GM19467 (cell line): ENCODE measurements at regions not wholly inside any gene's neighbourhood (a gene's known extent, or its start where the extent isn't known, plus 50 kb on each side); places are given as distances from the start of the nearest gene placed in this dataset.
"Not testable (repeated sequence)": the region's sequence is repeated elsewhere in the genome, so short reads cannot be mapped to it uniquely, and the experiment has no call there.

ENCODE experiments used
- ATAC-seq: cut with Tn5 transposase; IDR thresholded peaks from one replicate; pipeline ENCODE4 v1.9.1; 2021; ENCODE audit warnings: mild to moderate bottlenecking, moderate library complexity; ENCODE audit not compliant: unreplicated experiment

GRCh38 chr3:150135287-150135721 is 164.6 kb upstream of the PFN2 start:
- ATAC-seq, result no peak

DNA sequence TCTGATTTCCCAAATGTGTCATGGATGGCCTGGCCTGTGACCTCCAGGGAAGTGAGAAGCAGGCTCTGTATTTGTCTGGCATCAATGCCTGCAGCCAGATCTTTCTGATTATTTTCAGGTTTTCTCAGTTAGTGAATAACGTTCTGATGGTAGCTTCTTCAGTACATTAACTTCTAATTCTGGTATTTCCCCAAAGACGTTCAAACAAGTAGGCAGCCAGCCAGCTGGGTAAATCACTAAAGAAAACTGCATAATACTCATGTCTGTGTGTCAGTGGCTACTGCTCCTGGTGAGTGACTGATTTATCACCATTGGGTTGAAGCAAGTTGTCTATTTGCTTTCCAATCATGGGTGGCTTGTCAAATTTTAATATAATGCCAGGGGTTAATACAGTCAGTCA is 162.6 kb upstream of the PFN2 start:
- no peak for ATAC-seq

DNA sequence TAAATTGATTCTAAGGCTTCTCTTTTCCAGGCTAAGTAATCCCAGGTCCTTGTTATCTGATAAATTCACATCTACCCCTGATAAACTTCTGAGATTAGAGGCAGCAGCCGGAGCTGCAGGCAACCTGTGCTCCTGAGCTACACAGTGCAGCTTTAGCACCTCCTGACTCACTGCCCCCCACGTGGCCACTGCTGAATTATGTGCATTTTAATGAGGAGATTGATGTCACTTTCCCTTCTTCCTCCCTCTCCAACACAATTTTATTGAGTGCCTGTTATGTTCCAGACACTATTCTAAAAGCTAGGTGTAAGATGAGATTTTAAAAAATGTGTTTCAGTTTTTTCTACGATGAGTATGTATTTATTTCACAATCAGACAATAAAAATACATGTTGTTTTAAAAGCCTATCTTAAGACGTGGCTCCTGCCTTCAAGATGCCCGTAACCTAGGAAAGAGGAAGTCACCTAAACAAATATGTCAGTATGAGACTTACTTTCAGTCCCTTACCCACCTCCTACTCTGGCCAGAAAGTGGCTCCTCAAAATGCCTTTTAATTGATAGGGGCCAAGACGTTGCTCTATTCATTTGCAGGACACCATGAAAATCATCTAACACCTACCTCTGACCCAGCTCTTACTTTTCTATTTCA is 161.5 kb upstream of the PFN2 start:
- ATAC-seq, result no peak

GRCh38 chr3:150131663-150132062 is 161.0 kb upstream of the PFN2 start:
- ATAC-seq, result no peak

DNA sequence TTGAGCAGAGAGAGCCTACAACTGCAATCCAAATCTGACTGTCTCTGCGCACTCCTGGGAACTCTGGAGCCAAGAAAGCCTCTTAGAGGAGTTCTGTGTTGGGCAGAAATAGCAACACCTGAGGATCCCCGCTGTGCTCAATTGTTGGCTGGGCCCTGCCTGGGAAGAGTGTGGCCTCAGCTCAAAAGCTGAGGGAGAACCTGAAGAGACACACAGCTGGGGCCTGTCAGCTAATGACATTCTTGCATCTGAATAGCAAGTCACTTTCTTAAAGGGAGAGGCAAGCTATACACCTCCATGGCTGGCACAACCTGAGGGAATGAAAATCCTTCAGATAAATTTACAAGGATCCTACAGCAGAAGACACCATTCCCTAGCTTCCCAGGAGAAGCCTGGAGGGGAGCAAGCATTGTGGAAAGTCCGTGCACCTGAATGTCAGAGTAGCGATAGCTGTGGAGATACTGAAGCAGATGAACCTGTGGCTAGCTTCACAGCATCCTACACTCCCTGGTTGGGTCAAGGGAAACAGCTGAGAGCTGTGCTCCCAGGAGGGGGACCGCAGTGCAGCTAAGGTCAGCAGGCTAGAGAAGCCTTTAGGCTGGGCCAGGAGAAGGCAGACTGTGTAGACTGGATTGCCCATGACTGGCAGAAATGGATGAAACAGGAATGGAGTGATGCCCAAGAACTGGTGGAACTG is 159.9 kb upstream of the PFN2 start:
- no peak for ATAC-seq

GRCh38 chr3:150129166-150129565 is 158.5 kb upstream of the PFN2 start:
- ATAC-seq, result no peak

DNA sequence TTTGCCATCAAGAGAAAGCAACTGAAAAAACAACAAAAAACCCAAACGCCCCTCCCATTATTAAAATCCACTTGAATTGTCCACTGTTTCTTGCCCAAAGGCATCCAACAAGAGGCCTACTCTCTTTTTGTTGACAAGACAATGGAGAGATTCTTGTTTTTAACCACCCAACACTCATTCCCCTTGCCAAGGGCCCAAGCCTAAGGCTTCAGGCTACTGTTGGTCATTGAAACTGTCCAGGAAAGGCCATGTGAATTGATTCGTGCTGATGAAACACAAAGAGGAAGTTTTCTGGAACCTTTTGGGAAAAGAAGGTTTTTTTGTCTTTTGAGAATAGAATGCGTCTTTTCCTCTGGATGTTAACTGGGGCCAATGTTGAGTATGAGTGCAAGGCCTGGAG is 157.4 kb upstream of the PFN2 start:
- no peak for ATAC-seq

DNA sequence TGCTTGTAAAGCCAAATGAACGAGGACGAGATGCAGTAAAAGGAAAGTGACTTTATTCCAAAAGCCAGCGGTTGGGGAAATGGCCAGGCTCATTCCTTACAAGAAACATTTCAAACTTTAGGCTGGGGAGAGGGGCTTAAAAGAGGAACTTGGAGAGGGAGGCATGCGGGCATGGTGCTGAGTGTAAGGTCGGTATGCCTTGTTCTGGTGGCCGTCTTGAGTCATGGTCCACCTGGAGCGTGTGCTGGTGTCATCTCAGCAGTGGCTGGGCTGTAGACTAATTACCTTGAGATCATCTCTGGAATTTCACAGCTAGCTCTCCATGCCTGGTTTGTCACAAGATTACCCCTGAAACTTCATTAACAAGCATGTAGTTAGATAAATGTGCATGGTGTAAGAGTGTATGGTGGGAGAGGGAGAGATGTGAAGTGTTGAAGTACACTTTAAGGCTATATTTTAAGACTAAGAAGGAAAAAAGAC is 156.4 kb upstream of the PFN2 start:
- ATAC-seq, result no peak

GRCh38 chr3:150124142-150124541 is 153.4 kb upstream of the PFN2 start:
- no peak for ATAC-seq

DNA sequence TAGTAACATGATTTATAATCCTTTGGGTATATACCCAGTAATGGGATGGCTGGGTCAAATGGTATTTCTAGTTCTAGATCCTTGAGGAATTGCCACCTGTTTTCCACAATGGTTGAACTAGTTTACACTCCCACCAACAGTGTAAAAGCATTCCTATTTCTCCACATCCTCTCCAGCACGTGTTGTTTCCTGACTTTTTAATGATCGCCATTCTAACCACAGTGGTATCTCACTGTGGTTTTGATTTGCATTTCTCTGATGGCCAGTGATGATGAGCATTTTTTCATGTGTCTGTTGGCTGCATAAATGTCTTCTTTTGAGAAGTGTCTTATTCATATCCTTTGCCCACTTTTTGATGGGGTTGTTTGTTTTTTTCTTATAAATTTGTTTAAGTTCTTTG is 152.6 kb upstream of the PFN2 start:
- ATAC-seq, result not testable (repeated sequence)

DNA sequence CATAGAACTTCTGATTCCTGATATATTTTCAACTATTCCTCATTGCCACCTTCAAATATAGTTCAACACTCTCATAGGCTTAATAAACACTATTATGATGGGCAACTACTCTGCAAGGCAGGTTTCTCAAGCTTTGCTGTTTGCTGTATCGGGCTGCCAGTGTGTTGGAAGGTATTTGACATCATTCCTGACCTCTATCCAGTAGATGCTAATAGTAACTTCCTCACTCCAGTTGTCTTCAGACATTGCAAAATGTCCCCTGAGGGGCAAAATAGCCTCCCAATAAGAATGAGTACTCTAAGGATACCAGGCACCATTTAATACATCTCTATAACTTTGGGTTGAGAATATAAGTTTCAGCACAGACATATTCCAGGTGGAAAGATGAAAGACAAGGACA is 147.5 kb upstream of the PFN2 start:
- no peak for ATAC-seq

- ATAC-seq, result no peak
Observed at GRCh38 chr3:150117076-150117475, 146.4 kb upstream of the PFN2 start.

- ATAC-seq, result no peak
Observed at GRCh38 chr3:150116196-150116595, 145.5 kb upstream of the PFN2 start.

GRCh38 chr3:150114873-150115540 is 144.3 kb upstream of the PFN2 start:
- peak; percentile 75 for ATAC-seq

DNA sequence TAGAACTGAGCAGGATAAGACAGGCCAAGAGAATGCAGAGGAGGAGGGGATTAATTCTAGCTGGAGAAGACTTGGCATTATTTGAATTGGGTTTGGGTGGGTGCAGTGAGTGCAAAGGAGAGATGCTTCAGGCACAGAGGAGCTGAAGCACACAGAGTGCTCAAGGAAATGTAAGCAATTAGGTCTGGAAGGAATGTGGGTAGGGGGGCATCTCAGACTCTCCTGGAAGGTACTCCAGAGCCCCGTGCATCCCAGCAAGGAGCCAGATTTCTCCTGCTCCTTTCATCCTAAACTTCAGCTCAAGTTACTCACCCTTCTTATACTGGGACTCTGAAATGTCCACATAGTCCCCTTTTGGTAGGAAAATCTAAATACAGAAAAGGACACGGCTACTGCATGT is 143.6 kb upstream of the PFN2 start:
- ATAC-seq, result no peak

- ATAC-seq, result no peak
Observed at GRCh38 chr3:150110097-150110496, 139.4 kb upstream of the PFN2 start.

- ATAC-seq, result no peak
Observed at GRCh38 chr3:150107429-150108175, 136.9 kb upstream of the PFN2 start.

GRCh38 chr3:150106740-150107428 is 136.2 kb upstream of the PFN2 start:
- no peak for ATAC-seq

DNA sequence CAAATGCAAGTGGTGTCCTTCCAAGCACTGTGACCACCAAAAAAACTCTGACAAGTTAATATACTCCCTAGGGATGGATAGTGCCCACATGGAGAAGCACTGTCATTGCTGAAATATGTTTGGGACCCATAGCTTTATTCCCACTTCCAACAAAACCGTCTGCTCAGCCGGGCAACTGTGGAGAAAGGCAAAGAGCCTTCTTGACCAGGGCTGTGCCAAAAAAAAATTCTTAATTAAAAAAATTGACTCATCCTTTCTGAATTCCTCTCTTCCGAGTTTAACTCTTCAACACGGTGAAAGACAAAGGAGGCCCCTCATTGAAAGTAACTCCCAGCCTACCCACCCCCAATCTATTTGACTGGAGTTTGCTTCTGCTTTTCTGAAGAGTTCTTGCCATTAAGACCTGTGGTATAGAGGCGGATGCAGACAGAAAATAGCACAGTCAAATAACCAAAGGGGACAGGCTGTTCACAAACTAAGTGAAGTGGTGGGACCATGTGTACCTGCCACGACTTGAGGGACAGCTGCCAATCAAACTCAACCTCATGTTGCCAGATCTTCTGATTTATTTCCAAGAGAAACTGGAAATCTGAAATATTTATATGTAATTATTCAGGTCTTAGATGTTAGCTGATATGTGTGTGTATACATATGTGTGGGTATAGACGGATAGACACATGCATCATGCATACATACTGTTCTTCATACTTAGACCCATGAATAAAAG is 135.4 kb upstream of the PFN2 start:
- no peak for ATAC-seq

DNA sequence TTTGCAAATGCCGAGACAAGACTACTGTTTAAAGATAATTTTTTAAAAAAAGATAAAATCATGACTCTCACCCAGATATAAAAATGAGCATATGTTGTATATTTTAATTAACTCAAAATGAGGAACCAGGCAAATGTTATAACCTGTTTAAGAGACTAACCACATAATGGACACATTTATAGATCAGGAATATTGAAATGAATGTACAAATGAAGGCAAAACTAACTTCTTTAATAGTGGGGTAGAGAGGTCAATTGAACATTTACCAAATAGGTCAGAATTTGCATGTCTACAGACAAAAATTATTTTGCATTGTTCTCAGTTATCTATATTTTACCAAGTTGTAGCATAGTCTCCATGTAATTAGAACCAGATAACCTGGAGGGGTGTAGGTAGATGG is 134.3 kb upstream of the PFN2 start:
- ATAC-seq, result no peak
